ENCODE measurements at regions not wholly inside any gene's neighbourhood (a gene's known extent, or its start where the extent isn't known, plus 50 kb on each side); places are given as distances from the start of the nearest gene placed in this dataset.

- TF ChIP-seq CTCF (conservative IDR thresholded peaks at IDR 0.05; ENCODE audit: low read depth, low read length) (no peak), EZH2 (IDR thresholded peaks at IDR 0.05; ENCODE audit: borderline replicate concordance, low read depth, low read length, poor library complexity, severe bottlenecking) (no peak)
These were observed 145.3 kb downstream of the TNFSF18 start for GRCh38 chr1:172905452-172905851.
